ENCODE measurements at regions not wholly inside any gene's neighbourhood (a gene's known extent, or its start where the extent isn't known, plus 50 kb on each side); places are given as distances from the start of the nearest gene placed in this dataset.

GRCh38 chr6:40299681-40300080 is 287.5 kb downstream of the LRFN2 start:
- no peak for TF ChIP-seq NFKB2 (CRISPR knock-in tag; IDR thresholded peaks at IDR 0.05; ENCODE audit: borderline replicate concordance)
- no peak for TF ChIP-seq TAF1 (CRISPR knock-in tag; IDR thresholded peaks at IDR 0.05)
- no peak for TF ChIP-seq POLR2AphosphoS2 (IDR thresholded peaks at IDR 0.05; ENCODE audit: low read depth, low read length)
- TF ChIP-seq ZNF318 (CRISPR knock-in tag; IDR thresholded peaks at IDR 0.05), result no peak
- no peak for TF ChIP-seq SP1 (IDR thresholded peaks at IDR 0.05)
- TF ChIP-seq SP1 (CRISPR knock-in tag; IDR thresholded peaks at IDR 0.05), result no peak
- TF ChIP-seq HHEX (CRISPR knock-in tag; IDR thresholded peaks at IDR 0.05), result no peak
- no peak for TF ChIP-seq HNF1B (CRISPR knock-in tag; IDR thresholded peaks at IDR 0.05)
- no peak for TF ChIP-seq CBFB (CRISPR knock-in tag; IDR thresholded peaks at IDR 0.05)
- no peak for TF ChIP-seq CTCF (CRISPR knock-in tag; IDR thresholded peaks at IDR 0.05)
- no peak for TF ChIP-seq YEATS4 (CRISPR knock-in tag; IDR thresholded peaks at IDR 0.05; ENCODE audit: borderline replicate concordance)
- TF ChIP-seq HDAC2 (CRISPR knock-in tag; IDR thresholded peaks at IDR 0.05), result no peak
- no peak for TF ChIP-seq SRF (IDR thresholded peaks at IDR 0.05; ENCODE audit: low read depth, low read length)
- no peak for TF ChIP-seq SSRP1 (CRISPR knock-in tag; IDR thresholded peaks at IDR 0.05)
